ENCODE measurements at regions not wholly inside any gene's neighbourhood (a gene's known extent, or its start where the extent isn't known, plus 50 kb on each side); places are given as distances from the start of the nearest gene placed in this dataset.

DNA sequence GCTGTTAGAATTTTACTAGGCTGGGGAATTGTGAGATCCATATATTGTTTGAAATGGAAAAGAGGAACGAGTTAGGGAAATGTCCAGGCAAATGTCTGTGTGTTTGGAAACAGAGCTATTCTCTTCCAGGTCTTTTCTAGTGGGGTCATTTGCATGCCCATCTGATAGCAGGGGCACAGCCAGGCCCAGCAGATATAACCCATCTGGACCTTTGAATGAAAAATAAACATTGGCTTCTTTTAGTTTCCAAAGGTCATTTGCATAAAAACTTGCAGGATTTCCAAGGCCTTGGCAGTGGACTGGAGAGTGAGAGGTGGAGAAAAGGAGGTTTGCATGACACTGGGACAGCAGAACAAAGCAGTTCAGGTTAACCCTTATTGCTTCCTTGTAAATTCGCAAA, 188.0 kb upstream of the GPR26 start:
- Histone ChIP-seq H3K27ac (ENCODE audit: extremely low read depth, low read depth, low read length) (no peak overlapping the region), H3K4me3 (ENCODE audit: low read depth, low read length) (no peak overlapping the region), H3K9me3 (ENCODE audit: control insufficient read depth, insufficient read depth, low read depth, low read length) (no peaks in the 10 kb centered on the region), H3K36me3 (ENCODE audit: control insufficient read depth in 2 of 2, insufficient read depth in 1 of 2, low read length in 2 of 2) (no peaks in the 10 kb centered on the region), H3K4me1 (ENCODE audit: control insufficient read depth, insufficient read depth, low read length) (no peaks in the 10 kb centered on the region)
- ChIA-PET POLR2A (no interaction called here), CTCF (no interaction called here)
- TF ChIP-seq ZNF600 (tag by site-specific recombination; IDR thresholded peaks at IDR 0.05) (no peak), ZNF354C (tag by site-specific recombination; IDR thresholded peaks at IDR 0.05; ENCODE audit: borderline replicate concordance, low read depth) (no peak)
- TF ChIP-seq, protein P1, sequence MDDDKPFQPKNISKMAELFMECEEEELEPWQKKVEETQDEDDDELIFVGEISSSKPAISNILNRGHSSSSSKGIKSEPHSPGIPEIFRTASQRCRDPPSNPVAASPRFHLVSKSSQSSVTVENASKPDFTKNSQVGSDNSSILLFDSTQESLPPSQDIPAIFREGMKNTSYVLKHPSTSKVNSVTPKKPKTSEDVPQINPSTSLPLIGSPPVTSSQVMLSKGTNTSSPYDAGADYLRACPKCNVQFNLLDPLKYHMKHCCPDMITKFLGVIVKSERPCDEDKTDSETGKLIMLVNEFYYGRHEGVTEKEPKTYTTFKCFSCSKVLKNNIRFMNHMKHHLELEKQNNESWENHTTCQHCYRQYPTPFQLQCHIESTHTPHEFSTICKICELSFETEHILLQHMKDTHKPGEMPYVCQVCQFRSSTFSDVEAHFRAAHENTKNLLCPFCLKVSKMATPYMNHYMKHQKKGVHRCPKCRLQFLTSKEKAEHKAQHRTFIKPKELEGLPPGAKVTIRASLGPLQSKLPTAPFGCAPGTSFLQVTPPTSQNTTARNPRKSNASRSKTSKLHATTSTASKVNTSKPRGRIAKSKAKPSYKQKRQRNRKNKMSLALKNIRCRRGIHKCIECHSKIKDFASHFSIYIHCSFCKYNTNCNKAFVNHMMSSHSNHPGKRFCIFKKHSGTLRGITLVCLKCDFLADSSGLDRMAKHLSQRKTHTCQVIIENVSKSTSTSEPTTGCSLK (tag by site-specific recombination; IDR thresholded peaks at IDR 0.05): no peak

DNA sequence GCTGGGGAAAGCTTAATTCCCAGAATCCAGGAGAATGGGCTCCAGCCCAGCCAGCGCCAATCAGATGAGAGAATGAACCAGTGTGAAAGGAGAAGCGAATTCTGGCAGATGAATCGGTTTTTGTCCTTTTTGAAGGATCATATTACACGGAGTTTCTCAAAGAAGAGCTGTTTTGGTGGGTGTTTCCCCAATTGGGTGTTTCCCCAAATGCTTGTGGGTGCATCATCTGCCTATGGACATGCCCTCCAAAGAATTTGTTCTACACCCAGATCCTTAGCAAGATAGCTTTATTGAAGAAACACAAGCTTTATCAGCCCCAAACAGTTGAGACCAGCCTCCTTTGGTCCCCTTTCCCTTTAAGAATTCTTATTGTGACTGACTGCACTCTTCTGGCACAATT, 186.5 kb upstream of the GPR26 start:
- Histone ChIP-seq H3K36me3 (ENCODE audit: control insufficient read depth in 2 of 2, insufficient read depth in 1 of 2, low read length in 2 of 2) (no peaks in the 10 kb centered on the region), H3K4me1 (ENCODE audit: control insufficient read depth, insufficient read depth, low read length) (no peaks in the 10 kb centered on the region), H3K4me3 (ENCODE audit: low read depth, low read length) (no peak overlapping the region), H3K27ac (ENCODE audit: extremely low read depth, low read depth, low read length) (no peak overlapping the region), H3K9me3 (ENCODE audit: control insufficient read depth, insufficient read depth, low read depth, low read length) (no peaks in the 10 kb centered on the region)
- ChIA-PET POLR2A (no interaction called here), CTCF (interaction anchor here (0.7 kb wide), 1 partner anchor 22 kb away, joined by 3 read pairs; no protein-coding TSS in a partner anchor)
- TF ChIP-seq TCF7L2 (IDR thresholded peaks at IDR 0.05; ENCODE audit: borderline replicate concordance, low read depth, low read length) (no peak), ZNF2 (tag by site-specific recombination; IDR thresholded peaks at IDR 0.05) (no peak), ZNF768 (tag by site-specific recombination; IDR thresholded peaks at IDR 0.05) (no peak)
- TF ChIP-seq, protein P2, sequence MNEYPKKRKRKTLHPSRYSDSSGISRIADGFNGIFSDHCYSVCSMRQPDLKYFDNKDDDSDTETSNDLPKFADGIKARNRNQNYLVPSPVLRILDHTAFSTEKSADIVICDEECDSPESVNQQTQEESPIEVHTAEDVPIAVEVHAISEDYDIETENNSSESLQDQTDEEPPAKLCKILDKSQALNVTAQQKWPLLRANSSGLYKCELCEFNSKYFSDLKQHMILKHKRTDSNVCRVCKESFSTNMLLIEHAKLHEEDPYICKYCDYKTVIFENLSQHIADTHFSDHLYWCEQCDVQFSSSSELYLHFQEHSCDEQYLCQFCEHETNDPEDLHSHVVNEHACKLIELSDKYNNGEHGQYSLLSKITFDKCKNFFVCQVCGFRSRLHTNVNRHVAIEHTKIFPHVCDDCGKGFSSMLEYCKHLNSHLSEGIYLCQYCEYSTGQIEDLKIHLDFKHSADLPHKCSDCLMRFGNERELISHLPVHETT (tag by site-specific recombination; IDR thresholded peaks at IDR 0.05): no peak

DNA sequence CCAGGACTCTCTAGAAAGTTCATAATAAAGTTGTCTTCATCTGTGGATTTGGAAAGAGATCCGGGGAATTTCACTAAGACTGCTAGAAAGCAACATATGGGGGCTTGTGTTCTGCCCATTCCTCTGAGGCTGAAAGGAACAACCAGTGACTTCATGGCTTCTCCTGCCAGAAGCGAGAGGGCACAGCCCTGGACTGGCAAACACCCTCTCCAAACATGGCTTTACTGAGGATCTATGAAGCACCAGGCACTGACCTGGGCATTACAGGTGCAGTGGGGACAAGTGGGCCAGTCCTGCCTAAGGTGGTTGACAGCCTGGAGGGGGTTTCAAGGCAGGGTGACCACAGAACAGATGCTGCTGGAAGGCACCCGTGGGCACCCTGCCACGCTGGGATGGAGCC, 185.8 kb upstream of the GPR26 start:
- CTCF ChIA-PET: interaction anchor here (0.7 kb wide), 1 partner anchor 22 kb away, joined by 3 read pairs; no protein-coding TSS in a partner anchor
- Histone ChIP-seq H3K4me1 (ENCODE audit: control insufficient read depth, insufficient read depth, low read length) (no peaks in the 10 kb centered on the region), H3K36me3 (ENCODE audit: control insufficient read depth in 2 of 2, insufficient read depth in 1 of 2, low read length in 2 of 2) (no peaks in the 10 kb centered on the region), H3K9me3 (ENCODE audit: control insufficient read depth, insufficient read depth, low read depth, low read length) (no peaks in the 10 kb centered on the region), H3K27ac (ENCODE audit: extremely low read depth, low read depth, low read length) (no peak overlapping the region), H3K4me3 (ENCODE audit: low read depth, low read length) (no peak overlapping the region)
- POLR2A ChIA-PET: no interaction called here
- TF ChIP-seq ZNF76 (tag by site-specific recombination; IDR thresholded peaks at IDR 0.05; ENCODE audit: borderline replicate concordance, low read depth) (no peak), HOXD13 (CRISPR knock-in tag; IDR thresholded peaks at IDR 0.05; ENCODE audit: borderline replicate concordance) (no peak), ZNF843 (tag by site-specific recombination; IDR thresholded peaks at IDR 0.05) (no peak), MYNN (tag by site-specific recombination; IDR thresholded peaks at IDR 0.05; ENCODE audit: borderline replicate concordance) (no peak), ZNF768 (tag by site-specific recombination; IDR thresholded peaks at IDR 0.05) (no peak), FEZF1 (tag by site-specific recombination; IDR thresholded peaks at IDR 0.05) (no peak), ZNF658 (tag by site-specific recombination; IDR thresholded peaks at IDR 0.05) (no peak), OVOL3 (tag by site-specific recombination; IDR thresholded peaks at IDR 0.05) (no peak), ZNF404 (tag by site-specific recombination; IDR thresholded peaks at IDR 0.05) (no peak), YY2 (tag by site-specific recombination; IDR thresholded peaks at IDR 0.05) (no peak), ZNF311 (tag by site-specific recombination; IDR thresholded peaks at IDR 0.05; ENCODE audit: borderline replicate concordance) (no peak), ZNF138 (tag by site-specific recombination; IDR thresholded peaks at IDR 0.05; ENCODE audit: borderline replicate concordance) (no peak)
- TF ChIP-seq, protein P3, sequence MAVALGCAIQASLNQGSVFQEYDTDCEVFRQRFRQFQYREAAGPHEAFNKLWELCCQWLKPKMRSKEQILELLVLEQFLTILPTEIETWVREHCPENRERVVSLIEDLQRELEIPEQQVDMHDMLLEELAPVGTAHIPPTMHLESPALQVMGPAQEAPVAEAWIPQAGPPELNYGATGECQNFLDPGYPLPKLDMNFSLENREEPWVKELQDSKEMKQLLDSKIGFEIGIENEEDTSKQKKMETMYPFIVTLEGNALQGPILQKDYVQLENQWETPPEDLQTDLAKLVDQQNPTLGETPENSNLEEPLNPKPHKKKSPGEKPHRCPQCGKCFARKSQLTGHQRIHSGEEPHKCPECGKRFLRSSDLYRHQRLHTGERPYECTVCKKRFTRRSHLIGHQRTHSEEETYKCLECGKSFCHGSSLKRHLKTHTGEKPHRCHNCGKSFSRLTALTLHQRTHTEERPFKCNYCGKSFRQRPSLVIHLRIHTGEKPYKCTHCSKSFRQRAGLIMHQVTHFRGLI (tag by site-specific recombination; IDR thresholded peaks at IDR 0.05): no peak

Measured in HEK293 (cell line).